Occipital lobe (tissue), 1 donor: ENCODE measurements at regions not wholly inside any gene's neighbourhood (a gene's known extent, or its start where the extent isn't known, plus 50 kb on each side); places are given as distances from the start of the nearest gene placed in this dataset.

Source experiments
- DNase-seq: peaks from one replicate; lab custom pipeline; 2025; lab: John Stamatoyannopoulos, UW

DNA sequence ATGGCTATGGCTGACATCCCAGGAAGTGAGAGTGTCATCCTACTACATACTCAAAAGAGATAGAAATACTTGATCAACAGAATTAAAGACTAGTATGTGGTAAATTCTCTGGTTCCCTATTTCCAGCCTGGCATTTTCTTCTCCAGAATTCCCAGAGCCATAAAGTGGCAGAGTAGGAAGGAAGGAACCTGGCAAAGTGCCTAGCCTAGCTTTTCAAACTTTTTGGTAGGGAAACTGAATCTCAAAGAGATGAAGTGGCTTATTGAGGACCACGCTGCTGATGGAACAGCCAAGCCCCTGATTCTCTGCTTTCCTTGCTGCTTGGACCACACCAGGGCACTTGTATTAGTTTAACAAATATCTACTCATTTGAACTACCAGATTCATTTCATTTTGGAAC is 312.4 kb upstream of the RORA start:
- no peak for DNase-seq

DNA sequence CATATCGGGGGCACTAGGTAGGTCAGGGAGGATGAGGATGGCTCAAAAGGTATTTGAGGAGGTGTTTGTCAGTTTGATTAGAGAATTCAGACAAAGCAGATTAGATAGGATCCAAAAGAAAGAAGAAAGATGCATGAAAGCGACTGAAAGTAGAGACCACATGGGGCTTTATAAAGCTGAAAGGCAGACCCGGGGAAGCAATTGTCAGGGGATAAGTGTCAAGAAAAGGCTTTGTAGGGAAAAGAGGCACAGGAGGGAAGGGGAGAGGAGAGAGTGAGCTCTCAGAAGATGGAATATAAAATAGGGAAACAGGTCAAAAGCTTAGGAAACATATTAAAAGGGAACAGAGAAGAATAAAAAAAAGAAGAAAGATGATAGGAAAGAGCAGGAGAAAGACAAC is 308.2 kb upstream of the RORA start:
- no peak for DNase-seq

DNA sequence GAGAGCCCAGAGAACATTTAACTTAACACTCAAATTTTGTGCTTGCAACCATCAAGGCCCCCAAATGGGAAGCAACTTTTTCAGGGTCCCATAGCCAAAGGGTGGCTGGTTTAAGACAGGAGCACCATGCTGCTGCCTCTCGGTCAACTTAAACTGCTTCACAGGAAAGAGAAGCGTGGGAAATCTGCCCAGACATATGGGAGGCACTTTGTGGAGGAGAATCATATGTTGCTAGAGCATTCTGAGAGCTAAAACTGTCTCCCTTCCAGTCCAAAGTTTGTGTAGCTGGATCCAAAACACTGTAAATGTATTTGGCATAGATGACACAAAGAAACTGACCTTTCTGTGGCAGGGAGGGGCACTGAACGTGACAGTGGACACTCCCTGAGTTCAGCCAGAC is 305.9 kb upstream of the RORA start:
- no peak for DNase-seq

DNA sequence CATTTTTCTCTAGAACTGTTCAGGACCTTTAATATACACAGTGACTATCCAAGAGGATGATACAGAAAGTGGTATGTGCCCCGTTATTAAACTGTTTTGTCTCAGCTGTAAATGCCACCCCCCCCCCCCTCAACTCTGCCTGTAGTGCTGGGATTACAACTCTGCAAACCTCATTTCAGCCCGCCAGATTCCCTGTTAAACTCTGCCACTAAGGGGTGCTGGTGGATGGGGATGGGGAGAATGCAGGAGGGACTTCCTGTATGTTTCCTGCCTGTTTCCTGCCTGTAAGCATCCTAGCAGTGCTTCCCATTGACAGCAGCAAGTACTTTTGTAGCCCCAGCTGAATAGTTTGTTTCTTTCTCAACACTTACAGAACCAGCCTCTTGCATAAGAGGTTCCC is 301.7 kb upstream of the RORA start:
- no peak for DNase-seq

DNA sequence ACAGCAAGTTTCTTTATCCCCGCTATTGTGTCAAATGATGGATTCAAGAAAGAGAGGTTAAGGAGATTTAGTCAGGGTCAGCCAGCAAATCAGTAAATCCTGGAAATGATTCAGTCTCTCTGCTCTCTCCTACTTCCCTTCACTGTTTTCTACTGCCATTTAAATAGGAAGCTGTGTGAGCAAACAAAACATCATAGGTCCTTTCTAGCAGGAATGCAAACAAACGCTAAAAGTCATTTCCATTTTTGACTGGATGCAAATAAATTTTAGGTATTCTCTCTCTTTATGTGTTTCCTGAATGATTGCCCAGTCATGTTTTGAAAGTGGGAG is 299.4 kb upstream of the RORA start:
- no peak for DNase-seq

DNA sequence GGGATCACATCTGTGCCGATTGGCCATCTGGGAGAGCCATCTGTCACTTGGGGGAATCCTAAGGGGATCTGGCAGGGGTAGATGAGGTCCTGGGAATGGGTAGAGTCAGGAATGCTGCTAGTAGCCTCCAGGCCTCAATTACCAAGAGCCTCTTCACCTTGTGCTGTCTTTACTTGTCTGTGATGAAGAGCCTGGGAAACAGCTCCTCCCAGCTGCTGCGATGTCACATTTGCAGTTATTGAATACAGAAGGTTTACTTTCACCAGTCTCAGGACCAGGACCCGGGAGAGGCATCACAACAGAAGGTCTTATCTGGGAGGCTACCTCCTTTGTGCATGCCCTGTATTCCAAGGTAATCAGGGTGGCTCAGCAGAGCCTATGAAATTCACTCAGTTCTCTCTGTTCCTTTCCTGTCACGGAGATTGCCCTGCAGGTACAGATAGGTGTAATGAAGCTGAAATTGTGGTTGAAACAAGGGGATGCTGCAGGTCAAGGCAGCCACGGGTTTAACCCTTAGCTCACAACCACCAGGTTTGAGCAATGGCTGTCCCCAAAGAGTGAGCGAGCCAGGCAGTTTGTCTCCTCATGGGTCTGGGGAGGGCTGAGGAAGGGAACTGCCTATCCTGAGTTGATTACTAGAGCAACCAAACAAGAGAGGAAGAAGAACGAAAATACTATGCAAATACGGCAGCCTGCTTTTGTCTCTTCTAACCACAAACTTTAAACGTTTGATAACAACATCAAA is 298.9 kb upstream of the RORA start:
- no peak for DNase-seq

DNA sequence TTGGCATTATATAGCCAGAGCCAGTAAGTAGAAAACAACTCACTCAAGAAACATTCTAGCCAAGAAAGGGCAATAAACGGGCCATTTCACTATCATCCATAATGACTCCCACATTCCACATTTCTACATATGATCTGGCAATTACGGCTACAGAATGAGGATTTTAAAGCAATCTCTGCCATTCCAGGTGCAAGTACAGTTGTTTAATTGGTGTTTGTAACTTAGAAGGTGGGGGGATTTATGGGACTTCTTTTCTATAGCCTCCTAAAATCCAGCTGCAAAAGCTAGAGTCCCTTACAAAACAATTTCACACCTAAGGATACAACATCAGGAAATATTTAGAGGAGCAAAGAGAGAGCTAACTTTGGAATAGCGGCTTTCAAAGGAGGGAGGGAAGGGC is 295.4 kb upstream of the RORA start:
- no peak for DNase-seq

DNA sequence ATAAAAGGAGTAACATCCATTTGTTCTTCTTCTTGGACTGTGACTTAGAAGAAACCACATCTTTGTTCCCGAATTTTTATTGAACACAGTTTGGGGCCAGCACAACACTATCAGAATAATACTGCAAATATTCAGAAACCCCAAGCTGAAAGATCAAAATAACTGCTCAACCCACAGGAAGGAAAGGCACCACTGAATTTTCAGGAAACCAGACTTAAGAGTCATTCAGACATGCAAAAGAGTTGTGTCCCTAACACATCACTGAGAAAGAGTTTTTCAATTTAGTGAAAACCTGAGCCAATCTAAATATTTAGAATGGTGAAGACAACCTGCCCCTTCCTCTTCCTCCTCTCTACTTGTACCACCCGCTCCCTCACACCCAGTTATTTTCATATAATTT is 295.0 kb upstream of the RORA start:
- DNase-seq, result no peak

DNA sequence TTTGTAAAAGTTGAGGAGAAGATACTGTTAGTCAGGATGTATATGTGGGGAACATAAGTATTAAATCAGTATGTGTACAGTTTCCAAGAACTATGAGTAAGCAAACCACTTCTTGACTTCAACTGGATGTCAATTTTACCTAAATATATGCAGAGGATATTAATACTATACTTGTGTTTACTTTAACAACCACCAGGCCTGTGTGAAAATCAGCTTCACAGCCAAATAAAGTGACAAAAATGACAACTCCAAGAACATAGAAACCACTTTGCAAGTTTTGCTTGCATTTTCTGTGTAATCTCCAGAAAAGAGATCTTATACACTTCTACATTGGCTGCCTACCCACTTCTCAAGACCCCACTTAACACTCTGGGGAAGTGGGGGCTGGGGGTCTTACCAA is 293.3 kb upstream of the RORA start:
- no peak for DNase-seq

DNA sequence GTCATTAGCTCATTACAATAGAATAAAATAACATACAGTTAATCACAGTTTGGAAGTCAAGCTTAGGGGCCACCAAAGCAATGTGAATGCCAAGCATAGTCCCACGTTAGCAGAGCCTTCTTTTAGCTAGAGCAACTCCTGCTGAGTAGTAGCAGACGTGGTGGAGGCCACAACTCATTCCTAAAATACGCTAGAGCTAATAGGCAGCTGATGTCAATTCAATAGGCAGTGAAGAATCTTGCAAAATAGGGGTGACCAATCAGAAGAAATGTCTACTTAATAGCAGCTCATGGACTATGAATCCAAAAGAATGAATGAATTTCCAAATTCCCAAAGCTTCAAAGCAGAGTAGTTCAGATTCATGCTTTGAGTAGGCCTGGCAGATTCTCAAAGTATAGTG is 292.9 kb upstream of the RORA start:
- DNase-seq, result no peak

DNA sequence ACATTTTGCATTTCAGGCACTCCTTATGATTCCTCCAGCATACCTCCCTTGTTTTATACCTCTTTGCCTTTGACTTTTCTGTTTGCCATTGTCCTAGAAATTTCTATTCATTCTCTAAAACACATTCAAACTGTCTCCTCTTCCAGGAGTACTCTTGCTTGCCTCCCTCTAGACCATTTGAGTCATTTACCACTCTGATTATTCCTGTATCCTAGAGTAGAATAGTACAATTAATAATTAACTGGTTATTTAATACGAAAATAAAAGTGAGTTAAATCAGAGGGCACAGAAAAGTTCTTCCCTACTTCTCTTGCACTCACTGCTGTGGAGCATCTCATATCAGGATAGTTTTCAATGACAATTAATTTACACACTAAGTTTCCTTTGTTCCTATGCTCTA is 290.2 kb upstream of the RORA start:
- no peak for DNase-seq

DNA sequence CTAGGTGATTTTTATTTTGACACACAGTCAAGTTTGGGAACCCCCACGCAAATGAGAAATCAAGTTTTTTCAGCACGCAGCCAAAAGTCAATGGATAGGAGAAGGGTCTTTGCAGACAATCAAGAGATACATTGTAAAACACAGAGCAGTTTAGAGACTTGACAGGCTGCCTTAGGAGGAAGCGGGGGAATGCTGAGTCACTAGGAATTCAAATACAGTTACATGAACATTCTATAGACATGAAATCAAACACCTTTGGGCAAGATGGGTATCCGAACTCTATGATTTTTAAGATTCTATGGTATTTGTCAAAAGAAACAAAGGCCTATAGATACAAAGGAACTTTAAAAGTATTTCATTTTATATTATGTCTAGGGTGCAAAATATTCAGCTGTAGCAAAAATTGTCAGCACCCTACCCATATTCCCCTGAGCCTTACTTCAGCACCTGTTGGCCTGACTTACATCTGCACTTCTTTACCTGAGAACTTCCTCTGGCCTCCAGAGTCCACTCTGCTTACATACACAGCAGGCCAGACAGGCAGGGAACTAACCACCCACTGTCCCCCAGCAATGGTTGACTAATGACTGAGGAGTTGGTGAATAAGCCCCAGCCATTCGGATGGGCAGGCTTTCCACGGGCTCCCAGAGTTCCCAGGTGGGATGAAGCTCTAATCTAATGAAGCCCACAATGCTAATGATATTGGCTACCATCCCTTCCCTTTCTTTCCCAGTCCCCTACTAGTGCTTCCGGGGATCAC is 289.3 kb upstream of the RORA start:
- no peak for DNase-seq

DNA sequence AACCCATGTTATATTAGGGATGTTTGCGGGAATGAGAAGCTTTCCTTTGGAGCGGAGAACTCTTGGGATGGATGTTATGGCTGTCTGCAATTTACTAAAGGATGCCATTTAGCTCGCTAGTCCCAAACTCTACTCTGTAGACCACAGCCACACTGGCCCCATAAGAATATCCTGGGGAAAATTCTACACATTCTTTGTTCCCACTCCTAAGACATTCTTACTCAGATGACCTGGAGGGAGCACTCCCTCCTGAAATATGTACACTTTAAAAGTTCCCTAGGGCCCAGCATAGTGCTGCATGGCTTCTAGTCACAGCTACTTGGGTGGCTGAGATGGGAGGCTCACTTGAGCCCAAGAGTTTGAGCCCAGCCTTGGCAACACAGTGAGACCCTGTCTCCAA is 288.7 kb upstream of the RORA start:
- DNase-seq, result no peak

DNA sequence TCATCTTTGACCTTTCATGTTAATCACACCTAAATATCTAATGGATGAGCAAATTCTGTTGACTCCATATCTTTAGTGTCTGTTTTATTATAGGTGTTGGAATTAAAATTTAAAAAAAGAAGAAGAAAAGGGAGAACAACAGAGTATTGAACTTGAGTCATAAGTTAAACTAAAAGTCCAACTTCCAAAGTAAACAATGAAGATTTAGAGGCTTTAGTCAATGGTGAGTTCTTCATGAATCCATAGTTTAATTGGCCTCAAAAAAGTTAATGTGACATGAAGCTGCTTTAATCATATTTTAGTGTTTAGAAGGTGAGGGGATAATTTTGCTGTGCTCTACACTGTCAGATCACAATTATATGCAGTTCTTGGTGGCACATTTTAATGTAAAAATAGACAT is 288.2 kb upstream of the RORA start:
- DNase-seq, result no peak

DNA sequence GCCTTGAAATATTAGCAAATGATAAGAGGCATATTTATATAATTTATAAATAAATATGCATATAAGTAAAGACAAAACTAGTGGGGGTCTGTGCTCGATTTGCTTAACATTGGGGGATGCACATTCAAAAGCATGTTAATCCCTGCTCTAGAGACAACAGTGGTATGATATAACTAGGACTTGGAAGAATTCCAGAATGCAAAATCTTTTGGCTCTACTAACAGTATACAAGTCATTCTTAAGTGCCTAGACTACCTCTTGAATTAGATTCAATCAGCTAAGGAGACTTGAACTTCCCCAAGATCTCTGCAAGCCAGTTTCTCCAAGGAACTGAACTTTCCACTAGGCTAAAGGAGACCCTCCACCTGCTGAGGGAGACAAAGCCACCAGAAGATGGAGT is 282.7 kb upstream of the RORA start:
- no peak for DNase-seq

DNA sequence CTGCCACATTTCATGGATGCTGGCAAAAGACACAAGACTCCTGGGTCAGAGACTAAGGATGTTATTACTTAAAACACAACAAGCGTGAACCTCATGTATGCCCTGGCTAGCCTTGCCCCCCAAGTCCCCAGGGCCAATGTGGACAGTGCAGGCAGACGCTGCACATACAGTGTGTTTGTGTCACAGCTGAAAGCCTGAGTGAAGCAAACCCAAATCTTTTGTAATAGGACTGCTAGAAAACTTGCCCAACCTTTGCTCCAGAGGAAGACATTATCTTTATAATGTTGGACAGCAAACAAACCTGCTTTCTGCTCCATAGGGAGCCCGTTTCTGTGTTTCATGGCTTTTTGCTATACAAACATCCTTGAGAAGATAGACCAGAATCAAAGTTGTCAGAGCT is 282.0 kb upstream of the RORA start:
- DNase-seq, result no peak

DNA sequence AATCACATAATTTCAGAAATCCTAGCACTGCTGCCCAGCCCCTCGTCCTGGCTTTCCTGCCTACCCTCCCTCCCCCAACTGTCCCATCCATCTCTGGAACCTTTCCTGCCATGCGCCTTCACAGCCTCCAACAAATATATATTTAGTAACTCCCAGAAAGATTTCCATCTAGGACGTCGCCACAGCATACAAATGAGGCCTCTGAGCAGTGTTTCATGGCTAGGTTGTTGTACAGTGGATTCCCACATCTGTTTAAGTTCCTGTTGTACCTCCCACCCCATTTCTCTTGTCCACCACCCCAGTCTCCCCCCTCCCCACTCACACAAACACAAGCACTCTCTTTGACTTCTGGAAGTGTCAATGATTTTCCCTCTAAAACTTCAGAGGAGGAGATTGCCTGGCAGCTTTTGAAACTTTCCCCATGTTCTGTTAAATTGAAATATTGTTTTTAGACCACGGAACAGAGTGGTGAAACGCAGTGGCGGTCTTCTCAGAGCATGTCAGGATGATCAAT is 280.3 kb upstream of the RORA start:
- no peak for DNase-seq

DNA sequence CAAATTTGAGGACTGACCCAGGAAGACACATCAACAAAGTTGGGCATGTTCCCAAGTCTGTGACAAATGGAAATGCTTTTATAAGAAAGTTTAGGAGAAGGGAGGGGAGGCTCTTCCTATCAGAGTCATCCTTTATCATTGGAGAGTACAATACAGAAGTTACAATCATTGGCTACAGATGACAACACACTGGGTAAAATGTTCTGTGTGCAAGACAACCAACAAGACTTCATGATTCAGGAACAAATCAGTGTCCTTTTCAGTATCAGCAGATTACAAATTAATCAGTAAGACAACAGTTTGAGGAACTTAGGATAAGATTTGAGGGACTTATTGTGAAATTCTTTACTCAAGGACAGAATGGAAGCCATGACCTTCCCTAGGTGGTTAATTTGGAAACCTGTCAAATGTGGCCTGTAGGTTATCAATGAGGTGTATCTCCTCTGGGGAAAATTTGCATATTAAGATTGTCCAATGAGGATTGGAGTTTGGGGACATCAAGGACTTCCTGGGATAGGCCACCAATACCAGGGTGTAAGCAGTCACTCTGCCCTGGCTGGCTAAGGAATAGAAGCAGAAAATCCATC is 274.4 kb upstream of the RORA start:
- DNase-seq, result no peak

DNA sequence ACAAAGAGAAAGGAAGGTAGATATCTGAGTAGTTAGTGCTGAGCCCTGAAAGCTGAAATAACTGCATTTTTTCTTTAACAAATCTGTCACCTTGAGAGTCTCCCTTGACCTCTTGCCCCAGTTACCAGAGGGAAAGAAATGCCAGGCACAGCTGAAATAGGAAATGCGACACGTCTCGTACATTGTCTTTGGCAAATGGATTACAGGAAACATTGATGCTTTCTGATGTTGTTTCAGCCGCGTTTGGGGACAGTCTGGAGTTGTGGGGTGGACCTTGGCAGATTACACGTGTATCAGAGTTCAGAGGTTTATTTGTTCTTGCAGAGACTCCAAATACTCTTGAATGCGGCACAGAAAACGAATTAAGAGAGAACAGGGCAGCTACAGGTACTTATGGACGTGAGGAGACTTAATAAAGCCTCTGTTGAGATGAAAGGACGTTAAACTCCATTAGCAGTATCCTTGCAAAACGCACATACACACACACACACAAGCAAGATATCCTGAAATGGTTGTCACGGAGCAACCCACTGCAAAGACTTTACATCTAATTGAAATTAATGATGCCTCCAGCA is 272.8 kb upstream of the RORA start:
- DNase-seq, result no peak

DNA sequence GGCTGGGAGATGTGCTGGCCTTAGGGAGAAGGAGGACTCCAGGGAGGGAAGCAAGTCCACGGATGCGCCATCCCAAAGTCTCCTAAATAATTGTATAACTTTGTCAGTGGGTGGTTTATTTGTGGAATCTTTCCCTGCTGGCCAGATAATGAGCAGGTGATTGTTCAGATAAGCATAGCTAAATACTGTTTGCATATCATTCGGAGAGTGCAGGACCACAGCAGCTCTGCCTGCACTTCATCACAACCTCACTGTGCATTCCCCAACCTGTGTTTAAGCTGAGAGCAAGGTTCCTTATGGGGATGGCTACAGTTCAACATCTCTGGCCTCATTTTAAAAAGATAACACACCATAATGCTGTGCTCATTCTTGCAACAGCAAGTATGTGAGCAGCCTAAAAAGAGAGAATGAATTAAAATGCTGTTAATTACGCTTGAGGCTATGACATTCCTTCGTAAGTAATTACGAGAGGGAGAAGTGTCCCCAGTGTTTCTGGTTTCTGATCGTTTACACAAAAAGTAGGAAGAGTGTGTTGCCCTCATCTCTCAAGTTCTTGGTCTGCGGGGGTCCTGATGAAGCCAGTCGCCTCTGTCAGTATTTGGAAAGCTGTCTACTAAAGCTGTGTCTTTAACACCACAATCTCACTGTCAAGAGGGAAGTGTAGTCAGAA is 272.0 kb upstream of the RORA start:
- DNase-seq, result no peak

DNA sequence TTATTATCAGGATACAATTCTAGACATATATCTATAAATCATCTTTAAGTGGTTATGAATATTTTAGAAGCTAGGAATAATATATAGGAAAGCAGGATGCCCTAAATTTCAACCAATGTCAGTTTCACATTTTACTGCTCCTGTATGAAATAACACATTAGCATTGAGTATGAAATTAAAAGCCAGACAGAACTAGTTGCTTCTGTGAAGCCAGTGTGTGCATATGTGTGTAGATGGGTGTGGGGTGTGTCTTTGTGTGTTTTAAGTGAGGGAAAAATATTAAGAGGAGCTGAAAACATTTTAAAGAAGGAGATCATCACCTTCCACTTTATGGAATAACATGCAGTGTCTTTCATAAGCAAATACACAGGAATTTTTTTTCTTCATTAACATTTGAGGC is 271.4 kb upstream of the RORA start:
- DNase-seq, result no peak

DNA sequence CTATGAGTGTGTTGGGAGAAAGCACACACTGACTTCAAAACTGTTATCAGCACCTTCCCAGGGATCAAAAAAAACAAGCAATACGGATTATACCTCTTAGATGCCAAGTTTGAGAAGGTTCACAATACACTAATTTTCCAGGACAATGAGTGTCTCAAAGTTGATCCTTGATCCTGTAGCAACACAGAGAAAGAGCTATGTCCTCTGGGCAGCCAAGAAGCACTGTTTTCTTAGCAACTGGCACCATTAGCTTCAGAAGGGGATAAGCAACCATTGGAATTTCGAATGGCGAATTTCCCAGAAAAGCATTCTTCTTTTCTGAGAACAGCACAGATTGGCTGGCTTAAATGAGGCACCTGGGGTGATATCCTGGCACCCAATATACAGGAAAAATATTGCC is 270.3 kb upstream of the RORA start:
- DNase-seq, result no peak
